HL-60 (cell line): ENCODE measurements at regions not wholly inside any gene's neighbourhood (a gene's known extent, or its start where the extent isn't known, plus 50 kb on each side); places are given as distances from the start of the nearest gene placed in this dataset.

Experiments
- DNase-seq, 2 experiments: peaks; one replicate each; pipeline ENCODE4 v3.0.0-alpha.2; 2010 to 2020; ENCODE audit warnings: low read depth in 1 of 2, low spot score in 1 of 2
- H3K27ac ChIP-seq: fragments of 250-450 bp; sonication (Bioruptor Pico); replicated peaks from 2 replicates; pipeline ENCODE4 v1.5.1; 2020; ENCODE audit warnings: mild to moderate bottlenecking, moderate library complexity
- H3K27me3 ChIP-seq: fragments of 250-450 bp; sonication (Bioruptor Pico); 2 replicates; pipeline ENCODE4 v1.5.1; 2021; ENCODE audit warnings: mild to moderate bottlenecking, moderate library complexity; ENCODE audit not compliant: insufficient read depth, poor library complexity, severe bottlenecking
- H3K4me3 ChIP-seq: replicated peaks from 2 replicates; pipeline ENCODE4 v1.5.1; 2011; ENCODE audit warnings: mild to moderate bottlenecking, control low read depth, low read length; ENCODE audit not compliant: insufficient read depth
- CTCF ChIP-seq: IDR thresholded peaks from one replicate; pipeline ENCODE4 v1.5.1; 2011; ENCODE audit warnings: low read length, control low read depth, inconsistent platforms; ENCODE audit not compliant: insufficient read depth
- GABPA ChIP-seq: IDR thresholded peaks from 2 replicates; pipeline ENCODE4 v1.6.1; 2012; ENCODE audit warnings: low read depth
- POLR2AphosphoS5 ChIP-seq: IDR thresholded peaks from 2 replicates; pipeline ENCODE4 v1.6.1; 2012; ENCODE audit warnings: low read depth
- REST ChIP-seq: IDR thresholded peaks from 2 replicates; pipeline ENCODE4 v1.6.1; 2012; ENCODE audit warnings: low read depth; ENCODE audit not compliant: insufficient replicate concordance
- SPI1 ChIP-seq: IDR thresholded peaks from 2 replicates; pipeline ENCODE4 v1.6.1; 2012; ENCODE audit warnings: low read depth, mild to moderate bottlenecking, borderline replicate concordance

GRCh38 chr13:74476788-74477187 is 342.6 kb upstream of the KLF12 start:
- TF ChIP-seq GABPA (no peak), SPI1 (no peak), CTCF (no peak), REST (no peak), POLR2AphosphoS5 (no peak)
- H3K27ac ChIP-seq: no peak overlapping the region
- H3K27me3 ChIP-seq: no peaks in the 10 kb centered on the region
- H3K4me3 ChIP-seq: no peak overlapping the region
- DNase-seq: no peak

- Histone ChIP-seq H3K27ac (no peak overlapping the region), H3K27me3 (no peaks in the 10 kb centered on the region), H3K4me3 (no peak overlapping the region)
- DNase-seq: no peak
- no peak for TF ChIP-seq GABPA
These were observed 342.2 kb upstream of the KLF12 start for GRCh38 chr13:74476365-74476764.

- no peaks in the 10 kb centered on the region for H3K27me3 ChIP-seq
- no peak overlapping the region for H3K4me3 ChIP-seq
- no peak for DNase-seq
- TF ChIP-seq SPI1 (no peak), CTCF (no peak), REST (no peak), GABPA (no peak), POLR2AphosphoS5 (no peak)
- H3K27ac ChIP-seq: no peak overlapping the region
These were observed 332.7 kb upstream of the KLF12 start for GRCh38 chr13:74466864-74467263.

DNA sequence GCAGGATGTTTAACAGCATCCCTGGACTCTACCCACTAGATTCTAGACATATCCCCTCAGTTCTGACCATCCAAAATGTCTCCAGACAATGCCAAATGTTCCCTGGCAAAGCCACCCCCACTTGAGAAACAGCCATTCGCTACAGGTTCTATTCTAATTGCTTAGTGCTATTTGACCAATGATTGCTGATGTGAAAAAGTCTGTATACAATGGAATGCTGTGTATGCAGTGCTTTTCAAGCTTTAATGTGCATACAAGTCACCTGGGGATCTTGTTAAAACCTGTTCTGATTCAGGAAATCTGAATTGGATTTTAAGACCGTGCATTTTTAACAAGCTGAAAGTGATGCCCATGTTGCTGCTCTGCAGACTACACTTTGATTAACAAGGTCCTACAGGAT is 331.8 kb upstream of the KLF12 start:
- Histone ChIP-seq H3K27me3 (no peaks in the 10 kb centered on the region), H3K4me3 (no peak overlapping the region), H3K27ac (no peak overlapping the region)
- TF ChIP-seq GABPA: no peak
- no peak for DNase-seq

DNA sequence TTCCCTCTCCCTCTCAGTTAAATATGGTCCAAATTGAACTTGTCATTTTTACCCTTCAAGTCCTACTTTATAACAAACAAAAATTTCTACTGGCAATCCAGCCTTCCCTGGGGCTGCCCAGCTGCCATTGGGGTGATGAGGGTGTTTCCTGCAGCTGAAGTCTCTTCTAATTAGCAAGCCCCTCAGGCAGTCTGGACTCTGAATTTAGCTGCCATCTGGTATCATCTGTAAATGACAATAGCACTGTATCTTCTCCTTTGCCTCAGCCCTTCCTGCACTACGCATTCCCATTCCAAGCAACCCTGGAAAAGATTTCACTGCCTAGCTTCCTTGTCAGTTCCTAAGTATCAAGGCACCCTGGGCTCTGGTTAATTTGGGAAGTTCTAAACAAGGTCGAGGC is 331.1 kb upstream of the KLF12 start:
- no peak overlapping the region for H3K4me3 ChIP-seq
- H3K27me3 ChIP-seq: no peaks in the 10 kb centered on the region
- no peak for DNase-seq
- H3K27ac ChIP-seq: no peak overlapping the region
- TF ChIP-seq REST: no peak
- TF ChIP-seq SPI1: no peak
- no peak for TF ChIP-seq POLR2AphosphoS5
- no peak for TF ChIP-seq GABPA
- TF ChIP-seq CTCF: no peak
